NCI-H2107 (cell line): ENCODE measurements at regions not wholly inside any gene's neighbourhood (a gene's known extent, or its start where the extent isn't known, plus 50 kb on each side); places are given as distances from the start of the nearest gene placed in this dataset.

Source experiments
- DNase-seq: peaks from one replicate; lab custom pipeline; 2025; lab: John Stamatoyannopoulos, UW

DNA sequence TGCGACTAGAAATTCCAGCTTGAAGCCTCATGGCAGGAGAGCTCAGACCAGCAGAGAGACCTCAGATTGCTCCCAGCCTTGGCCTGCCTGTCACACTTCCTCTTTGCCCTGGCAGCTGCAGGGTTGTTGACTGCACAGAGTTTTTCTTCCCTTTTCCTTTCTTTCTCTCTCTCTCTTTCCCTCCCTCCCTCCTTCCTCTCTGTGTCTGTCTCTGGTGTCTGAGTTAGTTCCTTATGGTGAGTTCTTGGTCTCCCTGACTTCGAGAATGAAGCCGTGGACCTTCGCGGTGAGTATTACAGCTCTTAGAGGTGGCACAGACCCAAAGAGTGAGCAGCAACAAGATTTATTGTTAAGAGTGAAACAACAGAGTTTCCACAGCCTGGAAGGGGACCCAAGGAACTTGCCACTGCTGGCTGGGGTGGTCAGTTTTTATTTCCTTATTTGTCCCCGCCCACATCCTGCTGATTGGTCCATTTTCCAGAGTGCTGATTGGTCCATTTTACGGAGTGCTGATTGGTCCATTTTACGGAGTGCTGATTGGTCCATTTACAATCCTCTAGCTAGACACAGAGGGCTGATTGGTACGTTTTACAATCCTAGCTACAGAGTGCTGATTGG is 266.3 kb downstream of the RPS24 start:
- no peak for DNase-seq

DNA sequence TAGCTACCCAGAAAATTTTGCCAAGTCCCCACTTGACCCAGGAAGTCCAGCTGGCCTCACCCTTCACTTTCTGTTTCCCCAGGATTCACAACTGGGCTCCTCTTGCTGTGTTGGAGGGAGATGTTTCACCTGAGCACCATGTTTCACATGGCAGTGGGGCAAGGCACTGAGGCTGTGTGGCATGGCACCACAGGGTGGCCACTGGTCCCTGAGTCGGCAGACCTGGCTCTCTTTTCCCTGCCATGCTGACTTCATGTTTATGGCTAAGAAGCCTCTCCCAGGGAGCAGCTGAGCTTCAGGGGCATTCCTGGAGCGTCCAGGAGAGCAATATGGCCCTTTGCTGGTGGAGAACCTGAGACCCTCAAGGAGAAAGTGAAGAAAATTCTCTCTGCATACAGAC is 266.9 kb downstream of the RPS24 start:
- DNase-seq: no peak

DNA sequence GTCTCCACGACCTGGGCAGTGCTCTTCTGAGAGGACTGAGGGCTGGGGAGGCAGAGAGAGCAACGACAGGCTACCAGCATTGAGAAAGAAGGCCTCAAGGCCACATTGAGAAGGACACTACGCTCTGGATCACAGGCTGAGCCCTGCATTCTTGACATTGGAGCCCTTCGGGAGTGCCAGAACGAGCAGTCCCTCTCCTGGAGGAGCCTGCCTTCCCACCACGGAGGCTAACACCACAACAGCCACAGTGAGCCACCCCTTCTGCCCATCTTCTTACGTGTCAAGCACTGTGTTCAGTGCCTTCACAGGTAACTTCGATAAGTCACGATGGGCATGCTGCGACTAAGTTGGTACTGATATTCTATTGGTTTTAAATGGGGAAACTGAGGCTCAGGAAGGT is 267.8 kb downstream of the RPS24 start:
- no peak for DNase-seq

DNA sequence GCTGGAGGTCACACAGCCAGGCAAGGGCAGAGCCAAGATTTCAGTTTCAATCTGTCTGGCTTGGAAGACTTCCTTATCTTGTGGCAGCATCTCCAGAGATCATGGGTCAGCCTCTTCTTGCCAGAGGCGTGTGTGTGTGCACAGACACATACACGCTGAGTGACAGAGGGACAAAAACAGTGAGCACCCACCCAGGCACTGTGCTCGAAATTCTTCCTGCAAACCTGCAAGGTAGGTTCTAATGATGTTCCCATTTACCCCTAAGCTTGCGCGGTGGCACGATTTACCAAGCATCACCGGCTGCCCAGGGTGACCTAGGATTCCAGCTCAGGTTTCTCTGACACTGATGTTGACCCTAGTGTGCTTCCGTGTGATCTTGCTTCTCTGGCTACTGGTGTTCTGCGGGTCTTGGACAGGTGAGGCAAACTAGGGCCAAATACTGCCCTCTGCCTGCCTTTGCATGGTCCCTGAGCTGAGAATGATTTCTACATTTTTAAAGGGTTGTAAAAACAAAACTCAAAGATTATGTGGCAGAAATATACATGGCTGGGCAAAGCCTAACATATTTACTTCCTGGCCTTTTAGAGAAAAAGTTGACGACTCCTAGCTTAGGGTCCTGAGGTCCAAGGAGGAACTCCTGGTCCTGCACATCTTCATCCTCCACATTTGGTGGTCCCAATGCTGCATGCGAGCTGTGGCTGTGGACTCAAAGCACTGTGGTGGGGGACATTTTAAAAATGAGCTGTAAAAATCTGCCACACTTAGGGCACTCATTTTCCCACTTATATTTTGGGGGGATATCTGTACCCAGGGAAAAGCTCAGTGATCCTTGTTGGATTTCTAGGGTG is 268.5 kb downstream of the RPS24 start:
- DNase-seq: no peak

DNA sequence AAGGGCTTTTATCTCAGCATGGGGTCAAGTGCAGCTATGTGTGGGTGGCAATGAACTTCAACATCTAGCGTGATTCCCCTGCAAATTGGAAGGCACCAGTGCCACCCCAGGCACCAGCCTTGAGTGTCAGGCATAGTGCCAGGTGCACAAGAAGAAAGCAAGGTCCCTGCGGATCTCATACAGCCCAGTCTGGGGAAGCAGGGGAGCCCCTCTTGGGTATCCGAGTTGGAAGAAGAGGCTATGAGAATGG is 269.0 kb downstream of the RPS24 start:
- no peak for DNase-seq

DNA sequence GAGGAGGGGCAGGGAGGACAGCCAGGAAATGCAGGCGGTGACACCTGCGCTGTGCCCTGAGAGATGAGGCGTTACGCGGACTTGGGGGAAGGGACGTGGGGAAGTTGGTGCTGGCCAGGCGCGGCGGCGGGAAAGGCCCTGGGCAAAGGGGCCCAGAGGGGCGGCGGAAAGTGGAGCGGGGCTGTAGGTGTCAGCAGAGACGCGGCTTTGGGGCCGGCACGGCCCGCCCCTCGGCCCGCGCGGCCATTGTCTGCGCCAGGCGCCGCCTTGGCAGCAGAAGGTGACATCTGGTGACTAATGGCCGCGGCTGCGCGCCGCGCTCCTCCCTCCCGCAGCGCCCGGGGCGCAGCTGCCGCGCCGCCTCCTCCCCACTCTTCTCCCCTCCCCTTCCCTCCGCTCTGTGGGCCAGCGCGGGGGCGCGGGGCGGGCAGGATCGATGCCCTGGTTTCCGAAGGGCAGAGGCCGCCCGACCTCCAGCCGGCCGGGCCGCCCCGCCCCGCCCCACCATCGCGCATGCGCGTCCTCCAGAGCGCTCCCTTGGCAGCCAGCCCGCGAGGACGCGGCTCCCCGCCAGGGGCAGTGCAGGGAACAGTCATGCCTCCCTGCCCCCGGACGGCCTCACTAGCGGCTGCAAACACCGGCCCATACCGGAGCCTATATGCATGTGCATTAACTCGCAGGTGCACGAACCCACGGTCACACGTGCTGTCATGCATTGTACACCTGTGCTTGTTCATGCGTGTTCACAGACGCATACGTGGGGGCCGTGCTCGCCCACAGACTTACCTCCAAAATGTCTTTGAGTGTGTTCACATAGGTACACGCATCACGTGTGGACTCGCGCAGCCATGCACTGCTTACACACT is 269.6 kb downstream of the RPS24 start:
- peak; percentile 65 for DNase-seq

DNA sequence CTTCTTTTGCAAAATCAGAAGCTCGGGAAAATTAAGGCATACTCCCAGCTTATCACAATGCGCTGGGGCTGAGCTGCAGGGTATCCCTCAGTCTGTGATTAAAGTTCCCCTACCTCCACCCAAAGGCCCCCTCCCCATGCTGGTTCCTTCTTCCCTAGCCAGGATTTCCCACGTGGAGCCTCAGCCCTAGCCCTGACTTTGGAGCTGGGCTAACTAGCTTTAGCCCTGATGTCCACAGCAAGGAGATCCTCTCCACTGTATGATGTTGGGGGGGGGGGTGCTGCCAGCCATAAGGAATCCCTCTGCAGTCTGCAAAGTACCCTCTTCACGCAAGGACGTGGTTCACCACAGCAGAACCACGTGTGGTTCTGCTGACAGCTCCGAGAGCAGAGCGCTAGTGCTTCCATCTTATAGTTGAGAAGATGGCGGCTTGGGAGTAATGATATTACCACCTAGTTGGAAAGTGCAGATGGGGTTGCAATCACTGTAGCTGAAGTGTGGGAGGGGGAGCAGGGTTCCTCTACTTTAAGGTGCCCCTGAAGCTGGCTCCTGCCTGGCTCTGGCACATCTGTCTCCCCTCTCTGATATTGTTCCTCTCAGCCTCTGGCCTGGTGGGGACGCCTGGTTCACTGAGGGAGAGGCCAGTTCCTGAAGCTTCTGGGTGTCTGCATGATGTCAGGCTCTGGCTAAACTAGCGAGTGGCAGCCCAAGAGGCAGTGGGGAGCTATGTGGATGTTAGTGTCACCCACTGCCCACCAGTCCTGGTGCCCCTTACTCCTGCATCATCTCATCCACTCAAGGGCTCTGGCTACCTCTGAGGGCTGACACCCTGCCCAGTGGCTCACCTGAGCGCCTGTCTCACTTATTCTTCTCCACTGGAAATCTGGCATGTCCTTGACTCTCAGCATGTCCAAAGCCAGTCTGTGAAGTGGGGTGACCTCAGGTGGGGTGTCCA is 270.7 kb downstream of the RPS24 start:
- DNase-seq: no peak

DNA sequence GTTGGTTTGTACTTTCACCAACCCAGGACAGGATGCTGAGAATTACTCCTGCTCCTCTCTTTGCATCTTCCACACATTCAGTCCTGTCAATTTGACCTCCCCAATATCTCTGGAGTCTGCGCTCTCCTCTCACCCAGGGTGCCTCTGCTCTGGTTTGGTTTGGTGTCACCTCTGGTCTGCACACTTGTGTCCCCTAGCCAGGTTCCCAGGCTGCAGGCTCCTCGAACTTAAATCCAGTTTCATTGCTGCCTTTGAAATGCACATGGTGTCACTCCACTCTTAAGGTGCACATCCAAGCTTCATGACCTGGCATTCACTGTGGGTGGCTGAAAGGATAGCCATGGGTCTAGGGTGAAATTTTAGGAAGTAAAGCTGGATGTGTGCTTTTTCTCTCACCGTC is 271.6 kb downstream of the RPS24 start:
- no peak for DNase-seq

DNA sequence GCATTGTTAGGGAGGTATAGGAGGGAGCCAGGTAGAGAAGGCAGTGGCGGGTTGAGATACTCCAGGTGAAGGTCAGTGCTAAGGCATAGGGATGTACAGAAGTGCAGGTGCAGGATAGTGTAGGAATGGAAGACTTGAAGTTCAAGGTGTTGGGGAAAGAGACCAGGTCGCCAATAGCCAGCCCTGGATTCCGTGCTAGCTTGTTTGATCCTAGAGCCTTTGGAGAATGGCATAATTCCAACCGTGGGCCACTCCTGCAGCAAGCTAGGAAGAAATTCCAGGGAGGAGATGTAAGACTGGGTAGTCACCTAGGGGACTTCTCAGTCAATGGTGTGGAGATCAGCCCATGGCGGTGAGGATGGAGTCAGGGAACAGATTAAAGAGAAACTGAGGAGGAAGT is 272.7 kb downstream of the RPS24 start:
- DNase-seq: no peak

DNA sequence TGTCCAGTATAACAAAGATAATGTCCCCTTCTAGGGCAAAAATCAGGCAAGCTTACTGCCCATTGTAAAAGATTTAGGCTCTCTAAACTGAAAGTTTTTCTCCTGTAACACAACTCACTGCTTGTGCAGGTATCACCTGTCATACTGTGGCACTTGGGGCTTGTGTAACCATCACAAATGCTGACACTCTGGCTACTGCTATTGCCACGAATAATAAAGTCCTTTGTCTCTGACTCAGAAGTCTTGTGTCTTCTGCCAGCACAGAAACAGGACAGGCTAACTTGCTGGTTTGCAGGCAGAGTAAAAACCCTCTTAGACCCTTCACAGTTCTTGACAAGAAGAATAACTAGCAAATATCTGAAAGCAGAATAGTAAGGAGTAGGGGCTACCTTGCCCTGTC is 273.9 kb downstream of the RPS24 start:
- no peak for DNase-seq

DNA sequence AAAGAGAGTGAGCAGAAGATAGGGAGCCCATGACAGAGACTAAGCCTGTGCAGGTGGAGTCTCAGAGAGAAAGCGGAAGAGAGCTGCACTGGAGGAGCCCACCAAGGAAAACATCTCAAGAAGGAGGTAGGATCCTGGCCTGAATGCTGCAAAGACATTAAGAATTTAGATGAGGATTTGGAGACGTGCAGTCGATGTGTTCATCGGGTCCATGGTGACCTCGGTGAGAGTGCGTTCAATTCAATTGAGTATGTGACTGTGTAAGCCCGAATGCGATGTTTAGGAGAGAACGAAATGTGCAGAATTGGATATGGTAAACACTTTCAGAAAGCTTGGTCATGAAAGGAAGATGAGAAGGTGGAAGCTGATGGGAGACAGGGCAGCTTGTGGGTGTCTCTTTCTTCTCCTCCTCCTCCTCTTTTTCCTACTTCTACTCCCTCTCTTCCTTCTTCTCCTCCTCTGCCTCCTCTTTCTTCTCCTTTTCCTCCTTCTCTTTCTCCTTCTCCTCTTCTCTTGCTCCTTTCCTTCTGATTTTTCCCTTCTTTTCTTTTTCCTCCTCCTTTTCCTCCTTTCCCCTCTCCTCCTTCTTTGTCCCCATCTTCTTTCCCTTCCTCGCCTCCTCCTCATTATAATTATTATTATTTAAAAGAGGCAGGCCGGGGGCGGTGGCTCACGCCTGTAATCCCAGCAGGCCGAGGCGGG is 276.0 kb downstream of the RPS24 start:
- no peak for DNase-seq

DNA sequence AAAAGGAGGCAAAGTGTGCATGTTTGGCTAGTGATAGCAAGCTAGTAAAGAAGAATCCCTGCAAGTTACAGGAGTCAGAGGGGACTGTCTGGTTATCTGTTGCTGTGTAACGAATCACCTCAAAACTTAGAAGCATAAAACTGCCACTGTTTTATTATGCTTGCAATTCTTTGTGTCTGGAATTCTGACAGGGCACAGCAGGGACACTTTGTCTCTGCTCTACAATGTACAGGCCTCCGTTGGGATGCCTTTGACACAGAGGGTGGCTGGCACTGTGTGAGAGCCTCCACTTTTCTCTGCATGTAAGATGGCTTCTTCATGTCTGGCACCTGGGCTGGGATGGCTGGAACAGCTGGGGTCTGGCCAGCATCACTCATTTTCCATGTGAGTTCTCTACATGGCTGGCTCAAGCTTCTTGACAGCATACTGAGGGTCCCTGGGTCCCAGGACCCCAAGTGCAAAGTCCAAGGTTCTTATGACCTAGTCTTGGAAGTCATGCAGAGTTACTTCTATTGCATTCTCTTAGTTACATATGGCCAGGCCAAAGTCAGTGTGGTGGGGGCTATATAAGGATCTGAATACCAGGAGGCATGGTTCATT is 276.9 kb downstream of the RPS24 start:
- no peak for DNase-seq

DNA sequence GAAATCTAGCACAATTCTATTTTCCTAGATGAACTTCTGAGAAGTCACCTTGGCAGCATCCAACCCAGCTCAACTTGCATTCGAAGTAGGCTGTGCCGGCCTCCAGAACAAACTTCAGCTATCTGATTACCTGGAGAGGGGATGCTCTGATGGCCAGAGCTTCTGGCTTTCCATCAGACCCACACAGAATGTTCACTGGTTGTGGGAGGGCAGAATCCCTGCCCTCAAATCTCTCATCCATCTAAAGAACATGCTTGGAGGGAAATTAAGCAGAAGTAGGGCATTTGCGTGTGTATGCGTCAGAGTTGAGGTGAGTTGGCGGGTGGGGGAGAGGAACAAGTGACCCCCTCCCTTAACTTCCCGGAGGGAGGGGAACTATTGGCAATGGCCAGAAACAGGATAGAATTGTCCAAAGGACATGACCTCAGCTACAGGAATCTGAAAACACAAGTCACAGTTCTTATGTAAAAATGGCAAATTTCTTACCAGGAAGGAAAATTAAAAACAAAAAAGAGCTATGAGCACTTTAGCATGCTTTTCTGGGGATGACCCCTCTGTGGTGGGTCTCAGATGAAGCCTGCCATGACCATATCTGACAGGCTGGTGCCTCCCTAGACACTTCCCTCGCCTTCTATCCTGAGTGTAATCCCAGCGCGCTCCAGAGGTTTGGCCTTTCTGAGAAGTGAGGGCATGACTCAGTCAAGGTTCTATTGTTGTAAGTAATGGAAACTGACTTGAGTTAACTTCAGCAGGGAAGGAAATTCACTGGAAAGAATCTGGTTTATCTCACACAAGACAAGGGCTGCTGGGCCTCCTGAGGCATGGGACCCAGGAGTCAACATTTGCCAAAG is 278.8 kb downstream of the RPS24 start:
- DNase-seq: no peak

DNA sequence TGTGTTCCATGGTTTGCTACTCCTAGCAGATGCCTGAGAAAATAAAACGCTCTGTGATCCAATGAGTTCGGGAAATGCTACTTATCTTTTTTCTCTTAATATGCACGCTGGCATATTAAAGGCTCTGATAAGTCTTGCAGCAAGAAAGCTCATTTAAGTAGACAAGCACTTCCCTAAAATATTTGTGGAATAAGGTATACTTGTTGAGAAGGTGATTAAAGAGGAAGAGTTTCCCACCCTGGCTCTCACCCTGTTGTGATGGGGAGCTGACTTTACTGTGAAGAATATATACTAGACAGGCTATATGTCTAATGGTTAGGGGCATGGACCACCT is 279.4 kb downstream of the RPS24 start:
- DNase-seq: no peak

DNA sequence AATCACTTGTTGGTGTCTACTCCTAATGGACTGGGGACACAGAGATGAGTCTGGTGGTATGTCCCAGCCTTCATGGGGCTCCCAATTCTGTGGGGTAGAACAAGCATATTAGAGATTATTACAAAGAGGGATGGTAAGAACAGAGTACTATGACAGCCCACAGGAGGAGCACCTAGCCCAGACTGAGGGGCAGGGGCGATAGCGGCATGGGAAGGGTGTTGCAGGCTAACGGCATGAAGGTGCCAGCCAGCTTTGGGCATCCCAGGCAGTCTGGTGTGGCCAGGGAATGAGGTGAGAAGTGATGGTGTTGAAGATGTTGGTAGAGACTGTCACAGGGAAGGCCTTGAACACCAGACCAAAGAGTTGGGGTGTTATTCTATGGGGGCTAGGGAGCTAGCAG is 280.0 kb downstream of the RPS24 start:
- no peak for DNase-seq

DNA sequence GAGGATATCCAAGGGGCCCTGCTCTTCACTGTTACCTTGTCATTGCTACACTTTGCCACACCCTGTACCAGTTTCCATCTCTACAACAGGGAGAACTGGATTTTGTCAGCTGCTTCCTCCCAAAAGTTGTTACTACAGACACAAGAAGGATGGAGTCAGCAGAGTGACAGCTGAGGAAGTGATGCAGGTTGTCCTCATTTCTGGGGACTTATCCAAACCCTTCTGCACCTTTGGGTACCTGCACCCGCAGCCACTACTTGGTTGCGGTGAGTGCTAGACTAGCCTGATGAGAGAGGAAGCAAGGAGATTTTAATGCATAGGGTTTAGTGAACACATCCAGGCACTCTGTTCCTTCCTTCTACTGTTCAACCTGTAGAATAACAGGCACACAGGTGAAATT is 281.0 kb downstream of the RPS24 start:
- DNase-seq: no peak

DNA sequence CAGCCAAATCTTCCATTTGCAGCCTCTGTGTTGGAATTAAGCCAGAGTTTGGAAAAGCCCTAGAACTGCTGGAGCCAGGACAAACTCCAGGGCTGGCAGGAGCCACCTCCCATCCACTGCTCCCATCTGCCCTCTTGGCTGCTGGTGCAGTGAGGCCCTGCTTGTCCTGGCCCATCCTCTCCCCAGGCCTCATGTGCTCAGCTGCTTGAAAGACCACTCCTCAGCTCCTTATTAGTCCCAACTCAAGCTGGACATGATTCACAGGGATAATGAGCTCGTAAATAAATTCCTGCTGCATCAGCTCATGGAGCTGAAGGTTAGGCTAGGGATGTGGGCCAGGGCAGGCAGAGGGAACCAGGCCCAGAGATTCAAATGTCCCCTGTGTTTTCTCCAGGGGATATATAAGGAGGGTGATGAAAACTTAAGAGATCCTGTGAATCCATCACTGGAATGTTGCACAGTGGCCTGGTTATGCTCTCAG is 282.8 kb downstream of the RPS24 start:
- no peak for DNase-seq

DNA sequence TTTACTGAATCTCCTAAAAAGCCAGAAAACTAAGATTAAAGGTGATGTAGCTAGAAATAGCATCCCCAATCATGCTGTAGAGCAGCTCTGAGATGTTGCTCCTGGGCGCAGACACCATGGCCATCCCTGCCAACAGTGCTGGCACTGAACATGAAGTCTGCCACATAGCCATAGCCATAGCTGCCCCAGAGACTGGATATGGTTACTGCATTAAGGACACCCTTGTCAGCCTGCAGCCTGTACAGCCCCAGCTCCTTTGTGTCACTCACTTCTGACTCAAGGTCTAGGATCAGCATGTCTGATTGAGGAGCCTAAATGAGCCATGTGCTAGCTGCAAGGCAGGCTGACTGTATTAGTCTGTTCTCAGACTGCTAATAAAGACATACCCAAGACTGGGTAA is 284.6 kb downstream of the RPS24 start:
- no peak for DNase-seq

DNA sequence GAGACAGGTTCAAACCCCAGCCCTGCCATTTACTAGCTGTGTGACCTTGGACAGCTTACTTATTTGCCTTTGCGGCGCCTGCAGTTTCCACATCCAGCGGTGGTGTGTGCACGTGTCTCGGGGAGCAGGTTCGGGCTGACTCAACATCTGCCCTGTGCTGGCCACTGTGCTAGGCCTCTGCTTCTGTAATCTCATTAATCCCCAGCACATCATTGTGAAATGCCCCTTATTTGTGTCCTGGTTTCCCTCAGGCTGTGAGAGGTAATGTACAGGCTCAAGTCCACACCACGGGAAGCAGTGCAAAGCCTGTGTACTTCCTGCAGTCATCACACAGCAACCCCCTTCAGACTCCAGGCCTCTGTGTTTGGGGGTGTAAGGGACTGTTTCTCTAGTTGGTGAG is 285.7 kb downstream of the RPS24 start:
- no peak for DNase-seq

DNA sequence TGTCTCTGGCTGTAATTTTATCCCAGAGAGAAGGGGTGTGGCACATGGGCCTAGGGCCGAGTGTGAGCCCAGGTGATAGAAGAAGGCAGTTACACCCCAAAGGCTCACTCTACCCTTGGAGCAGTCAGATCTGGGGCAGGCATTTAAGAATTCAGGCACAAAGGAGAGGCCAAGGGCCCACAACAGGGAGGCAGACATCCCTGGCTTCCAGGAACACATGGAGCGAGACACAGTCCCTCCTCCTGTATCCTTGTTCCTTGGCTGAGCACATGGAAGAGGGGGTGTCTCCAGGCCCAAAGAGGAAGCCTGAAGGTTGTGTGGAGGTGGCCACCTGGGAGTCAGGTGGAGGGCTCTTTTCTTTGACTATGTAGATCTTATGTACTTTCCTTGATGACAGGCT is 286.2 kb downstream of the RPS24 start:
- DNase-seq: no peak
